CD4-positive, alpha-beta memory T cell (primary cell): ENCODE measurements at regions not wholly inside any gene's neighbourhood (a gene's known extent, or its start where the extent isn't known, plus 50 kb on each side); places are given as distances from the start of the nearest gene placed in this dataset.
"Not testable (repeated sequence)": the region's sequence is repeated elsewhere in the genome, so short reads cannot be mapped to it uniquely, and the experiment has no call there.

Source experiments
- CTCF ChIA-PET: fragments of 350-600 bp; sonication (Branson Sonifier 250); formaldehyde crosslinking; loops from one replicate; lab custom pipeline; 2021; ENCODE audit warnings: inconsistent platforms; ENCODE audit not compliant: partially characterized antibody; lab: Charles Lee
- POLR2A ChIA-PET: fragments of 350-600 bp; sonication (Branson Sonifier 250); formaldehyde crosslinking; loops from one replicate; lab custom pipeline; 2021; ENCODE audit not compliant: partially characterized antibody; lab: Charles Lee
- DNase-seq, 5 donors: peaks; one replicate each; pipeline versions ENCODE4 v3.0.0 to v3.0.0-alpha.2; 2020 to 2022; ENCODE audit warnings: mixed read lengths in 1 of 5
- H3K27ac ChIP-seq: one replicate; pipeline ENCODE4 v1.7.0; 2013; ENCODE audit warnings: low read depth, low read length
- H3K27me3 ChIP-seq: 2 replicates; pipeline ENCODE4 v1.7.0; 2013; ENCODE audit warnings: mild to moderate bottlenecking, low read length, moderate library complexity; ENCODE audit not compliant: insufficient read depth
- H3K36me3 ChIP-seq: 2 replicates; pipeline ENCODE4 v1.7.0; 2013; ENCODE audit warnings: mild to moderate bottlenecking, low read length, moderate library complexity; ENCODE audit not compliant: insufficient read depth
- H3K4me1 ChIP-seq: 2 replicates; pipeline ENCODE4 v1.7.0; 2013; ENCODE audit warnings: mild to moderate bottlenecking, low read length, moderate library complexity; ENCODE audit not compliant: insufficient read depth
- H3K4me3 ChIP-seq, 2 donors: one replicate each; pipeline ENCODE4 v1.7.0; 2013; ENCODE audit warnings: low read length in 2 of 2, mild to moderate bottlenecking in 1 of 2
- H3K9me3 ChIP-seq, 2 donors: one replicate each; pipeline ENCODE4 v1.7.0; 2013; ENCODE audit warnings: low read length in 2 of 2, control low read depth in 1 of 2; ENCODE audit not compliant: control insufficient read depth in 1 of 2
- H3K27ac Mint-ChIP-seq, 7 donors: one replicate each; pipeline ENCODE4 v1.8.0; 2020 to 2021; ENCODE audit warnings: mixed read lengths in 7 of 7, mild to moderate bottlenecking in 6 of 7, inconsistent platforms in 3 of 7, moderate library complexity in 3 of 7
- H3K27me3 Mint-ChIP-seq, 2 donors: one replicate each; pipeline ENCODE4 v1.8.0; 2020 to 2021; ENCODE audit warnings: mixed read lengths in 2 of 2
- H3K36me3 Mint-ChIP-seq, 2 donors: one replicate each; pipeline ENCODE4 v1.8.0; 2020 to 2021; ENCODE audit warnings: mixed read lengths in 2 of 2, inconsistent platforms in 1 of 2, mild to moderate bottlenecking in 1 of 2
- H3K4me1 Mint-ChIP-seq, 4 donors: one replicate each; pipeline ENCODE4 v1.8.0; 2020 to 2021; ENCODE audit warnings: mixed read lengths in 4 of 4, mild to moderate bottlenecking in 1 of 4
- H3K4me3 Mint-ChIP-seq, 8 donors: one replicate each; pipeline ENCODE4 v1.8.0; 2020 to 2021; ENCODE audit warnings: mixed read lengths in 8 of 8, mild to moderate bottlenecking in 7 of 8, moderate library complexity in 6 of 8, inconsistent platforms in 3 of 8
- H3K9me3 Mint-ChIP-seq, 8 donors: one replicate each; pipeline ENCODE4 v1.8.0; 2020 to 2021; ENCODE audit warnings: mixed read lengths in 8 of 8, mild to moderate bottlenecking in 5 of 8, inconsistent platforms in 3 of 8, moderate library complexity in 1 of 8
- intact Hi-C: fragments of 100-400 bp; cut with micrococcal nuclease; formaldehyde crosslinking; loops from one replicate; pipeline ENCODE4 v1.15.1; 2023

GRCh38 chr2:184187421-184187971 is 410.8 kb upstream of the ZNF804A start:
- H3K9me3 ChIP-seq, result no peaks in the 10 kb centered on the region
- Mint-ChIP-seq H3K36me3 (no peaks in the 10 kb centered on the region), H3K27ac (no peak overlapping the region), H3K9me3 (peaks cover 0 to 8% (median 0%) of the 10 kb centered on the region in 8 donors), H3K27me3 (no peaks in the 10 kb centered on the region), H3K4me1 (no peaks in the 10 kb centered on the region), H3K4me3 (no peak overlapping the region)
- intact Hi-C loops, result no loop called here
- ChIA-PET CTCF (no interaction called here), POLR2A (no interaction called here)
- no peak for DNase-seq
- H3K27ac ChIP-seq, result no peak overlapping the region
- H3K4me1 ChIP-seq, result no peaks in the 10 kb centered on the region
- H3K27me3 ChIP-seq, result no peaks in the 10 kb centered on the region
- H3K4me3 ChIP-seq, result no peak overlapping the region
- H3K36me3 ChIP-seq, result no peaks in the 10 kb centered on the region

- Mint-ChIP-seq H3K4me3 (no peak overlapping the region), H3K4me1 (no peaks in the 10 kb centered on the region), H3K36me3 (no peaks in the 10 kb centered on the region), H3K9me3 (peaks cover 0 to 8% (median under 1%) of the 10 kb centered on the region in 8 donors), H3K27ac (no peak overlapping the region), H3K27me3 (no peaks in the 10 kb centered on the region)
- intact Hi-C loops, result no loop called here
- DNase-seq, result no peak
- Histone ChIP-seq H3K36me3 (no peaks in the 10 kb centered on the region), H3K4me1 (no peaks in the 10 kb centered on the region), H3K4me3 (no peak overlapping the region), H3K9me3 (no peaks in the 10 kb centered on the region), H3K27me3 (no peaks in the 10 kb centered on the region), H3K27ac (no peak overlapping the region)
- POLR2A ChIA-PET, result no interaction called here
- CTCF ChIA-PET, result no interaction called here
Observed at GRCh38 chr2:184190725-184191124, 407.6 kb upstream of the ZNF804A start.

GRCh38 chr2:184192649-184193048 is 405.7 kb upstream of the ZNF804A start:
- H3K9me3 Mint-ChIP-seq, result peaks cover 0 to 8% (median 0%) of the 10 kb centered on the region in 8 donors
- Histone ChIP-seq H3K27ac (no peak overlapping the region), H3K4me3 (no peak overlapping the region), H3K9me3 (no peaks in the 10 kb centered on the region), H3K27me3 (no peaks in the 10 kb centered on the region), H3K36me3 (no peaks in the 10 kb centered on the region), H3K4me1 (no peaks in the 10 kb centered on the region)
- H3K4me3 Mint-ChIP-seq, result no peak overlapping the region
- ChIA-PET CTCF (no interaction called here), POLR2A (no interaction called here)
- no peaks in the 10 kb centered on the region for H3K4me1 Mint-ChIP-seq
- H3K36me3 Mint-ChIP-seq, result no peaks in the 10 kb centered on the region
- no peak for DNase-seq
- no peaks in the 10 kb centered on the region for H3K27me3 Mint-ChIP-seq
- H3K27ac Mint-ChIP-seq, result no peak overlapping the region
- intact Hi-C loops, result no loop called here

GRCh38 chr2:184197413-184197812 is 400.9 kb upstream of the ZNF804A start:
- CTCF ChIA-PET, result no interaction called here
- POLR2A ChIA-PET, result no interaction called here

GRCh38 chr2:184198791-184199190 is 399.5 kb upstream of the ZNF804A start:
- intact Hi-C loops, H3K4me1 ChIP-seq, H3K27ac Mint-ChIP-seq, H3K27me3 ChIP-seq, POLR2A ChIA-PET, H3K9me3 ChIP-seq, H3K36me3 ChIP-seq, H3K4me1 Mint-ChIP-seq, H3K27ac ChIP-seq, CTCF ChIA-PET, H3K4me3 ChIP-seq, H3K4me3 Mint-ChIP-seq, DNase-seq, H3K36me3 Mint-ChIP-seq, H3K27me3 Mint-ChIP-seq: not testable (repeated sequence)
- H3K9me3 Mint-ChIP-seq, result peaks cover 0 to 12% (median 2%) of the 10 kb centered on the region in 8 donors

More at GRCh38 chr2:184197413-184197812, 400.9 kb upstream of the ZNF804A start:
- intact Hi-C loops, result no loop called here
- H3K4me1 ChIP-seq, result no peaks in the 10 kb centered on the region
- H3K9me3 Mint-ChIP-seq, result peaks cover 0 to 12% (median 2%) of the 10 kb centered on the region in 8 donors
- H3K4me3 ChIP-seq, result no peak overlapping the region
- H3K9me3 ChIP-seq, result no peaks in the 10 kb centered on the region
- DNase-seq, result no peak
- no peaks in the 10 kb centered on the region for H3K27me3 ChIP-seq
- H3K36me3 Mint-ChIP-seq, result no peaks in the 10 kb centered on the region
- H3K36me3 ChIP-seq, result no peaks in the 10 kb centered on the region
- H3K27ac Mint-ChIP-seq, result no peak overlapping the region
- H3K27ac ChIP-seq, result no peak overlapping the region
- H3K4me1 Mint-ChIP-seq, result no peaks in the 10 kb centered on the region
- no peaks in the 10 kb centered on the region for H3K27me3 Mint-ChIP-seq
- H3K4me3 Mint-ChIP-seq, result no peak overlapping the region

- Mint-ChIP-seq H3K9me3 (peaks cover 0 to 12% (median 2%) of the 10 kb centered on the region in 8 donors), H3K4me3 (no peak overlapping the region), H3K4me1 (no peaks in the 10 kb centered on the region), H3K27me3 (no peaks in the 10 kb centered on the region), H3K27ac (no peak overlapping the region), H3K36me3 (no peaks in the 10 kb centered on the region)
- Histone ChIP-seq H3K4me3 (no peak overlapping the region), H3K36me3 (no peaks in the 10 kb centered on the region), H3K4me1 (no peaks in the 10 kb centered on the region), H3K9me3 (no peaks in the 10 kb centered on the region), H3K27ac (no peak overlapping the region), H3K27me3 (no peaks in the 10 kb centered on the region)
- no peak for DNase-seq
- ChIA-PET CTCF (no interaction called here), POLR2A (no interaction called here)
- intact Hi-C loops, result no loop called here
Observed at GRCh38 chr2:184199274-184199673, 399.1 kb upstream of the ZNF804A start.

- Histone ChIP-seq H3K4me1 (no peaks in the 10 kb centered on the region), H3K9me3 (no peaks in the 10 kb centered on the region), H3K27me3 (no peaks in the 10 kb centered on the region), H3K36me3 (no peaks in the 10 kb centered on the region), H3K27ac (no peak overlapping the region), H3K4me3 (no peak overlapping the region)
- intact Hi-C loops, result no loop called here
- DNase-seq, result no peak
- H3K4me1 Mint-ChIP-seq, result no peaks in the 10 kb centered on the region
- H3K4me3 Mint-ChIP-seq, result no peak overlapping the region
- POLR2A ChIA-PET, result no interaction called here
- H3K36me3 Mint-ChIP-seq, result no peaks in the 10 kb centered on the region
- CTCF ChIA-PET, result no interaction called here
- no peak overlapping the region for H3K27ac Mint-ChIP-seq
- H3K27me3 Mint-ChIP-seq, result no peaks in the 10 kb centered on the region
- peaks cover 0 to 12% (median 2%) of the 10 kb centered on the region in 8 donors for H3K9me3 Mint-ChIP-seq
Observed at GRCh38 chr2:184201246-184201645, 397.1 kb upstream of the ZNF804A start.

GRCh38 chr2:184203661-184204060 is 394.7 kb upstream of the ZNF804A start:
- no peak for DNase-seq
- H3K4me3 Mint-ChIP-seq, result no peak overlapping the region
- H3K27me3 Mint-ChIP-seq, result no peaks in the 10 kb centered on the region
- Histone ChIP-seq H3K27ac (no peak overlapping the region), H3K4me3 (no peak overlapping the region), H3K4me1 (no peaks in the 10 kb centered on the region), H3K27me3 (no peaks in the 10 kb centered on the region), H3K36me3 (no peaks in the 10 kb centered on the region), H3K9me3 (no peaks in the 10 kb centered on the region)
- H3K9me3 Mint-ChIP-seq, result peaks cover 0 to 11% (median 2%) of the 10 kb centered on the region in 8 donors
- H3K4me1 Mint-ChIP-seq, result no peaks in the 10 kb centered on the region
- POLR2A ChIA-PET, result no interaction called here
- no peaks in the 10 kb centered on the region for H3K36me3 Mint-ChIP-seq
- no peak overlapping the region for H3K27ac Mint-ChIP-seq
- CTCF ChIA-PET, result no interaction called here
- intact Hi-C loops, result no loop called here
